ENCODE measurements at regions not wholly inside any gene's neighbourhood (a gene's known extent, or its start where the extent isn't known, plus 50 kb on each side); places are given as distances from the start of the nearest gene placed in this dataset.

GRCh38 chr5:162274679-162275078 is 207.1 kb downstream of the GABRG2 start:
- no peak for TF ChIP-seq POLR2AphosphoS5 (IDR thresholded peaks at IDR 0.05)
- TF ChIP-seq CTCF (IDR thresholded peaks at IDR 0.05): no peak
- TF ChIP-seq EP300 (IDR thresholded peaks at IDR 0.05): no peak
- TF ChIP-seq POLR2A (IDR thresholded peaks at IDR 0.05; ENCODE audit: low read depth): no peak
